OCI-LY1 (cell line): ENCODE measurements at regions not wholly inside any gene's neighbourhood (a gene's known extent, or its start where the extent isn't known, plus 50 kb on each side); places are given as distances from the start of the nearest gene placed in this dataset.

Source experiments
- EZH2 ChIP-seq: fragments of 200-600 bp; sonication (generic), shearing (Covaris generic); IDR thresholded peaks from 2 replicates; pipeline ENCODE4 v1.8.0; 2017; ENCODE audit warnings: borderline replicate concordance, mixed run types, mild to moderate bottlenecking, antibody characterized with exemption, low read length, moderate library complexity, mixed read lengths
- TF ChIP-seq, protein P1 (sequence below): fragments of 200-600 bp; sonication (generic), shearing (Covaris generic); IDR thresholded peaks from 2 replicates; pipeline ENCODE4 v1.5.1; 2017; ENCODE audit warnings: mild to moderate bottlenecking, antibody characterized with exemption, low read length, moderate library complexity, mixed read lengths

DNA sequence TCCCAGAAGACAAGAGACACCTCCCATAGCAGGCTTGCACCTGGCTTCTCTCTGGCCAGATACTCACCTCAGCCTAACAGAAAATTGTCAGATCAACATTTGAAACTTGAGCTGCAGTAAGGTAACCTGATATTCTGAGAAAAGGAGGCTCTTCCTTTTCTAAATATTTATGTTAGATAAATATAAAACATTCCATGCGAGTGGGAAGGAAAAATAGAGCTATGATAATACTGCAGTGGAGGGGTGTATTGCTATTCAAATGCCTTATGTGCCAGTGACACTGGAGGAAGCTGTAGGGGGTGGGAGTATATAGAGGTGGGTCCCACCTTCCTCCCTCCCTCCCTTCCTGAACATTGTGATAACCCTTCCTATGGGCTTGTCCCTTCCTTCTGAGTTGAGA is 515.5 kb upstream of the CHAC2 start:
- TF ChIP-seq, protein P1, sequence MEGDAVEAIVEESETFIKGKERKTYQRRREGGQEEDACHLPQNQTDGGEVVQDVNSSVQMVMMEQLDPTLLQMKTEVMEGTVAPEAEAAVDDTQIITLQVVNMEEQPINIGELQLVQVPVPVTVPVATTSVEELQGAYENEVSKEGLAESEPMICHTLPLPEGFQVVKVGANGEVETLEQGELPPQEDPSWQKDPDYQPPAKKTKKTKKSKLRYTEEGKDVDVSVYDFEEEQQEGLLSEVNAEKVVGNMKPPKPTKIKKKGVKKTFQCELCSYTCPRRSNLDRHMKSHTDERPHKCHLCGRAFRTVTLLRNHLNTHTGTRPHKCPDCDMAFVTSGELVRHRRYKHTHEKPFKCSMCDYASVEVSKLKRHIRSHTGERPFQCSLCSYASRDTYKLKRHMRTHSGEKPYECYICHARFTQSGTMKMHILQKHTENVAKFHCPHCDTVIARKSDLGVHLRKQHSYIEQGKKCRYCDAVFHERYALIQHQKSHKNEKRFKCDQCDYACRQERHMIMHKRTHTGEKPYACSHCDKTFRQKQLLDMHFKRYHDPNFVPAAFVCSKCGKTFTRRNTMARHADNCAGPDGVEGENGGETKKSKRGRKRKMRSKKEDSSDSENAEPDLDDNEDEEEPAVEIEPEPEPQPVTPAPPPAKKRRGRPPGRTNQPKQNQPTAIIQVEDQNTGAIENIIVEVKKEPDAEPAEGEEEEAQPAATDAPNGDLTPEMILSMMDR = no peak
- no peak for TF ChIP-seq EZH2
